ENCODE measurements at regions not wholly inside any gene's neighbourhood (a gene's known extent, or its start where the extent isn't known, plus 50 kb on each side); places are given as distances from the start of the nearest gene placed in this dataset.
A peak's percentile ranks its signal among the peaks of the same experiment; 100 is the strongest.

GRCh38 chr4:81852031-81852715, 380.5 kb upstream of the RASGEF1B start:
- no peaks in the 10 kb centered on the region for H3K27me3 ChIP-seq
- H3K9me3 ChIP-seq = no peaks in the 10 kb centered on the region
- H3K4me1 ChIP-seq = no peaks in the 10 kb centered on the region
- intact Hi-C loops (cut with DNase I; ENCODE audit: low total_unique reads) = no loop called here
- H3K36me3 ChIP-seq (ENCODE audit: low read depth, missing control alignments) = no peaks in the 10 kb centered on the region
- no peak overlapping the region for H3K4me3 ChIP-seq
- no peak overlapping the region for H3K27ac ChIP-seq
- whole genome bisulfite sequencing, 2 donors = 71 to 88% methylated on average over 1 of the region's 1 CpG
- TF ChIP-seq CTCF (IDR thresholded peaks at IDR 0.05) (no peak), POLR2A (IDR thresholded peaks at IDR 0.05) (no peak)
- DNase-seq = no peak

GRCh38 chr4:81850701-81851100, 379.0 kb upstream of the RASGEF1B start:
- no peaks in the 10 kb centered on the region for H3K4me1 ChIP-seq
- no peak overlapping the region for H3K27ac ChIP-seq
- no peaks in the 10 kb centered on the region for H3K9me3 ChIP-seq
- DNase-seq = no peak
- H3K36me3 ChIP-seq (ENCODE audit: low read depth, missing control alignments) = no peaks in the 10 kb centered on the region
- TF ChIP-seq POLR2A (IDR thresholded peaks at IDR 0.05) = no peak
- TF ChIP-seq CTCF (IDR thresholded peaks at IDR 0.05) = no peak
- H3K27me3 ChIP-seq = no peaks in the 10 kb centered on the region
- H3K4me3 ChIP-seq = no peak overlapping the region
- intact Hi-C loops (cut with DNase I; ENCODE audit: low total_unique reads) = no loop called here
- WGBS, 2 donors = 81 to 89% methylated on average over 1 of the region's 1 CpG

GRCh38 chr4:81845761-81846160, 374.1 kb upstream of the RASGEF1B start:
- H3K4me1 ChIP-seq = no peaks in the 10 kb centered on the region
- intact Hi-C loops (cut with DNase I; ENCODE audit: low total_unique reads) = no loop called here
- H3K9me3 ChIP-seq = no peaks in the 10 kb centered on the region
- no peak for TF ChIP-seq CTCF (IDR thresholded peaks at IDR 0.05)
- no peak for TF ChIP-seq POLR2A (IDR thresholded peaks at IDR 0.05)
- no peak overlapping the region for H3K4me3 ChIP-seq
- DNase-seq = no peak
- no peaks in the 10 kb centered on the region for H3K36me3 ChIP-seq (ENCODE audit: low read depth, missing control alignments)
- no peaks in the 10 kb centered on the region for H3K27me3 ChIP-seq
- 91 to 92% methylated on average over 3 of the region's 3 CpGs for WGBS, 2 donors
- H3K27ac ChIP-seq = no peak overlapping the region

- 79 to 87% methylated on average over 2 of the region's 2 CpGs for WGBS, 2 donors
- no peak overlapping the region for H3K4me3 ChIP-seq
- H3K4me1 ChIP-seq = no peaks in the 10 kb centered on the region
- no peak for TF ChIP-seq POLR2A (IDR thresholded peaks at IDR 0.05)
- TF ChIP-seq CTCF (IDR thresholded peaks at IDR 0.05) = no peak
- H3K27me3 ChIP-seq = no peaks in the 10 kb centered on the region
- H3K36me3 ChIP-seq (ENCODE audit: low read depth, missing control alignments) = no peaks in the 10 kb centered on the region
- intact Hi-C loops (cut with DNase I; ENCODE audit: low total_unique reads) = no loop called here
- H3K27ac ChIP-seq = no peak overlapping the region
- no peak for DNase-seq
- H3K9me3 ChIP-seq = no peaks in the 10 kb centered on the region
Observed at GRCh38 chr4:81845273-81845672, 373.6 kb upstream of the RASGEF1B start.

- DNase-seq = peak; percentile 89
- Histone ChIP-seq H3K36me3 (ENCODE audit: low read depth, missing control alignments) (no peaks in the 10 kb centered on the region), H3K4me3 (no peak overlapping the region), H3K9me3 (no peaks in the 10 kb centered on the region), H3K4me1 (no peaks in the 10 kb centered on the region), H3K27ac (no peak overlapping the region), H3K27me3 (no peaks in the 10 kb centered on the region)
- TF ChIP-seq CTCF (IDR thresholded peaks at IDR 0.05) (peak; percentile 74 to 81 (median 77)), POLR2A (IDR thresholded peaks at IDR 0.05) (no peak)
- 7 to 44% methylated on average over 3 of the region's 3 CpGs for WGBS, 2 donors
- intact Hi-C loops (cut with DNase I; ENCODE audit: low total_unique reads) = loop anchor here (5.0 kb wide), 1 partner anchor 377 kb away; no protein-coding TSS in a partner anchor
Observed at GRCh38 chr4:81844717-81845116, 373.0 kb upstream of the RASGEF1B start.
